ENCODE measurements at regions not wholly inside any gene's neighbourhood (a gene's known extent, or its start where the extent isn't known, plus 50 kb on each side); places are given as distances from the start of the nearest gene placed in this dataset.

DNA sequence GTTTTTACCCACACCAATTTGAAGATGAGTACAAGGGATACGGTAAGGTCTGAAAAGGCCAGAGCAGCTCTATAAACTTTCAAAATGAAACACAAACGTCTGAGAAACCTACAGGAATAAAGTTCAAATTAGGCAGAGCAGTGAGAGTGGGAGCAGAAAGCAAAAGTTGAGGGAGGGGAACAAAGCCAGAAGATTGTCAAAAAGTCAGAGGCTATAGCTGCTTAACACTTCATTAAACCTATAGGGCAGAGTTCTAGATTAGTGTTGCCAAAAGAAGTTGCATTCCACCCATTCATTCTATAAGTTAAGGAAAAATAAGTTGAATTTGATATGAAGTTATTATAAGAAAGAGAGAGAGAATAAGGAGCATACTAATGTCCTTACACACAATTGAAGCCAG lies 309.6 kb upstream of the CD180 start (continued):
- TF ChIP-seq, protein P1, sequence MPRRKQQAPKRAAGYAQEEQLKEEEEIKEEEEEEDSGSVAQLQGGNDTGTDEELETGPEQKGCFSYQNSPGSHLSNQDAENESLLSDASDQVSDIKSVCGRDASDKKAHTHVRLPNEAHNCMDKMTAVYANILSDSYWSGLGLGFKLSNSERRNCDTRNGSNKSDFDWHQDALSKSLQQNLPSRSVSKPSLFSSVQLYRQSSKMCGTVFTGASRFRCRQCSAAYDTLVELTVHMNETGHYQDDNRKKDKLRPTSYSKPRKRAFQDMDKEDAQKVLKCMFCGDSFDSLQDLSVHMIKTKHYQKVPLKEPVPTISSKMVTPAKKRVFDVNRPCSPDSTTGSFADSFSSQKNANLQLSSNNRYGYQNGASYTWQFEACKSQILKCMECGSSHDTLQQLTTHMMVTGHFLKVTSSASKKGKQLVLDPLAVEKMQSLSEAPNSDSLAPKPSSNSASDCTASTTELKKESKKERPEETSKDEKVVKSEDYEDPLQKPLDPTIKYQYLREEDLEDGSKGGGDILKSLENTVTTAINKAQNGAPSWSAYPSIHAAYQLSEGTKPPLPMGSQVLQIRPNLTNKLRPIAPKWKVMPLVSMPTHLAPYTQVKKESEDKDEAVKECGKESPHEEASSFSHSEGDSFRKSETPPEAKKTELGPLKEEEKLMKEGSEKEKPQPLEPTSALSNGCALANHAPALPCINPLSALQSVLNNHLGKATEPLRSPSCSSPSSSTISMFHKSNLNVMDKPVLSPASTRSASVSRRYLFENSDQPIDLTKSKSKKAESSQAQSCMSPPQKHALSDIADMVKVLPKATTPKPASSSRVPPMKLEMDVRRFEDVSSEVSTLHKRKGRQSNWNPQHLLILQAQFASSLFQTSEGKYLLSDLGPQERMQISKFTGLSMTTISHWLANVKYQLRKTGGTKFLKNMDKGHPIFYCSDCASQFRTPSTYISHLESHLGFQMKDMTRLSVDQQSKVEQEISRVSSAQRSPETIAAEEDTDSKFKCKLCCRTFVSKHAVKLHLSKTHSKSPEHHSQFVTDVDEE (CRISPR knock-in tag; IDR thresholded peaks at IDR 0.05) = no peak
- TF ChIP-seq OSR1 (CRISPR knock-in tag; IDR thresholded peaks at IDR 0.05) (no peak), ZNF8 (CRISPR knock-in tag; IDR thresholded peaks at IDR 0.05) (no peak), ZNF70 (CRISPR knock-in tag; IDR thresholded peaks at IDR 0.05) (no peak), CSDC2 (CRISPR knock-in tag; IDR thresholded peaks at IDR 0.05) (no peak), GLIS3 (CRISPR knock-in tag; IDR thresholded peaks at IDR 0.05) (no peak)

GRCh38 chr5:67502951-67503350 lies 306.4 kb upstream of the CD180 start:
- no peak for ATAC-seq
- TF ChIP-seq ISL1 (CRISPR knock-in tag; IDR thresholded peaks at IDR 0.05) = no peak

- no peak for TF ChIP-seq OSR1 (CRISPR knock-in tag; IDR thresholded peaks at IDR 0.05)
- ATAC-seq = no peak
These were observed 299.5 kb upstream of the CD180 start for GRCh38 chr5:67496051-67496450.

DNA sequence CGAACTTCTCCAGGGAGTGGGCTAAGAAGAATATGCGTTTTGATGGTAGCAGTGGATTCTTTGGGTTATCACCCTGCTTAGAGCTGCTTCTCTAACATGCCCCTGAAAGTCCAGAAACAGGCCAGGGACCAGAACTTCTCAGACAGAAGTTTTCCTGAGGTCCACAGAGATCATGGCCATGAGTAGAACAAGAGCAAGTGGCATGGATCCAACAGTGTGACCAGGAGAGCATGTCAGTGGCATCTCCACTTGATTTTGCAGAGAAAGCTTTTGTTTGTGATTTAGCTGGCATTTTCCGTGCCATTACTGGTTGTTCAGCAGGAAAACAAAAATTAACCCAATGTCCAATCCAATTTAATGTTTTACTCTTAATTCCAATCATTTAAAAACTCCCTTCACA lies 298.5 kb upstream of the CD180 start:
- ATAC-seq = no peak
- TF ChIP-seq, protein P1 (CRISPR knock-in tag; IDR thresholded peaks at IDR 0.05) = no peak
- TF ChIP-seq, protein P2, sequence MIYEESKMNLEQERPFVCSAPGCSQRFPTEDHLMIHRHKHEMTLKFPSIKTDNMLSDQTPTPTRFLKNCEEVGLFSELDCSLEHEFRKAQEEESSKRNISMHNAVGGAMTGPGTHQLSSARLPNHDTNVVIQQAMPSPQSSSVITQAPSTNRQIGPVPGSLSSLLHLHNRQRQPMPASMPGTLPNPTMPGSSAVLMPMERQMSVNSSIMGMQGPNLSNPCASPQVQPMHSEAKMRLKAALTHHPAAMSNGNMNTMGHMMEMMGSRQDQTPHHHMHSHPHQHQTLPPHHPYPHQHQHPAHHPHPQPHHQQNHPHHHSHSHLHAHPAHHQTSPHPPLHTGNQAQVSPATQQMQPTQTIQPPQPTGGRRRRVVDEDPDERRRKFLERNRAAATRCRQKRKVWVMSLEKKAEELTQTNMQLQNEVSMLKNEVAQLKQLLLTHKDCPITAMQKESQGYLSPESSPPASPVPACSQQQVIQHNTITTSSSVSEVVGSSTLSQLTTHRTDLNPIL (CRISPR knock-in tag; IDR thresholded peaks at IDR 0.05; ENCODE audit: low read depth) = no peak
- no peak for TF ChIP-seq ZNF8 (CRISPR knock-in tag; IDR thresholded peaks at IDR 0.05)
- TF ChIP-seq OSR1 (CRISPR knock-in tag; IDR thresholded peaks at IDR 0.05) = no peak
- no peak for TF ChIP-seq ARNTL (CRISPR knock-in tag; IDR thresholded peaks at IDR 0.05; ENCODE audit: borderline replicate concordance, low read depth)
- TF ChIP-seq, protein P3, sequence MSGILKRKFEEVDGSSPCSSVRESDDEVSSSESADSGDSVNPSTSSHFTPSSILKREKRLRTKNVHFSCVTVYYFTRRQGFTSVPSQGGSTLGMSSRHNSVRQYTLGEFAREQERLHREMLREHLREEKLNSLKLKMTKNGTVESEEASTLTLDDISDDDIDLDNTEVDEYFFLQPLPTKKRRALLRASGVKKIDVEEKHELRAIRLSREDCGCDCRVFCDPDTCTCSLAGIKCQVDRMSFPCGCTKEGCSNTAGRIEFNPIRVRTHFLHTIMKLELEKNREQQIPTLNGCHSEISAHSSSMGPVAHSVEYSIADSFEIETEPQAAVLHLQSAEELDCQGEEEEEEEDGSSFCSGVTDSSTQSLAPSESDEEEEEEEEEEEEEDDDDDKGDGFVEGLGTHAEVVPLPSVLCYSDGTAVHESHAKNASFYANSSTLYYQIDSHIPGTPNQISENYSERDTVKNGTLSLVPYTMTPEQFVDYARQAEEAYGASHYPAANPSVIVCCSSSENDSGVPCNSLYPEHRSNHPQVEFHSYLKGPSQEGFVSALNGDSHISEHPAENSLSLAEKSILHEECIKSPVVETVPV (CRISPR knock-in tag; IDR thresholded peaks at IDR 0.05) = no peak
- TF ChIP-seq PPARA (CRISPR knock-in tag; IDR thresholded peaks at IDR 0.05; ENCODE audit: borderline replicate concordance) = no peak
- TF ChIP-seq SNAI2 (CRISPR knock-in tag; IDR thresholded peaks at IDR 0.05) = no peak
- no peak for TF ChIP-seq TCF4 (CRISPR knock-in tag; IDR thresholded peaks at IDR 0.05; ENCODE audit: borderline replicate concordance)
- TF ChIP-seq ISL1 (CRISPR knock-in tag; IDR thresholded peaks at IDR 0.05) = no peak
- TF ChIP-seq PATZ1 (CRISPR knock-in tag; IDR thresholded peaks at IDR 0.05; ENCODE audit: borderline replicate concordance) = no peak
- TF ChIP-seq RARB (CRISPR knock-in tag; IDR thresholded peaks at IDR 0.05) = no peak

All from SK-N-SH treated with all-trans-retinoic acid at 6 μM for 48 hours (cell line).